Iris pigment epithelial cell (primary cell): ENCODE measurements at regions not wholly inside any gene's neighbourhood (a gene's known extent, or its start where the extent isn't known, plus 50 kb on each side); places are given as distances from the start of the nearest gene placed in this dataset.

ENCODE experiments used
- DNase-seq: peaks from one replicate; pipeline ENCODE4 v3.0.0-alpha.2; 2011; ENCODE audit warnings: low read depth

- DNase-seq = peak; percentile 37
Measured at GRCh38 chr11:34564406-34564805, 50.8 kb upstream of the ELF5 start.

- no peak for DNase-seq
Measured at GRCh38 chr11:34564807-34565241, 51.2 kb upstream of the ELF5 start.

GRCh38 chr11:34565417-34566207 lies 52.0 kb upstream of the ELF5 start:
- DNase-seq = no peak

- DNase-seq = no peak
Measured at GRCh38 chr11:34566208-34566551, 52.6 kb upstream of the ELF5 start.

- DNase-seq = no peak
Measured at GRCh38 chr11:34566736-34567135, 53.1 kb upstream of the ELF5 start.

- DNase-seq = no peak
Measured at GRCh38 chr11:34567733-34568132, 53.2 kb upstream of the EHF start.

- peak; percentile 16 for DNase-seq
Measured at GRCh38 chr11:34570584-34570983, 50.3 kb upstream of the EHF start.
